Endothelial cell of umbilical vein (primary cell): ENCODE measurements at regions not wholly inside any gene's neighbourhood (a gene's known extent, or its start where the extent isn't known, plus 50 kb on each side); places are given as distances from the start of the nearest gene placed in this dataset.

Experiments
- BruUV-seq: library from RNA; stranded (reverse); fragments of 400-500 nt; replicated peaks from 2 replicates; lab custom pipeline; 2021; lab: Mats Ljungman, UMichigan
- CTCF ChIA-PET: fragments of 300-600, 350-600 bp; sonication (Branson Sonifier 250); formaldehyde crosslinking; loops from one replicate; lab custom pipeline; 2021; ENCODE audit warnings: antibody characterized with exemption, inconsistent platforms; lab: Charles Lee
- POLR2A ChIA-PET: fragments of 300-600, 350-600 bp; sonication (Branson Sonifier 250); formaldehyde crosslinking; loops from one replicate; lab custom pipeline; 2021; ENCODE audit warnings: antibody characterized with exemption, inconsistent platforms; lab: Charles Lee
- DNase-seq: peaks from one replicate; pipeline ENCODE4 v3.0.0-alpha.2; 2011; ENCODE audit warnings: low read depth, low spot score
- FAIRE-seq: peaks from 2 replicates; lab custom pipeline; 2011; peaks lifted over from hg19 to GRCh38; lab: Jason Lieb, UNC
- H2AFZ ChIP-seq: 2 replicates; pipeline ENCODE4 v1.6.0; 2012; ENCODE audit warnings: low read depth, low read length, control low read depth, inconsistent platforms
- H3K27ac ChIP-seq: 2 replicates; pipeline ENCODE4 v1.5.1; 2011; ENCODE audit warnings: low read depth, mild to moderate bottlenecking, control low read depth, low read length, moderate library complexity; ENCODE audit not compliant: insufficient read depth
- H3K27me3 ChIP-seq, 2 experiments: 2 replicates each; pipeline versions ENCODE4 v1.6.0 to v1.6.1; 2011; ENCODE audit warnings: low read length in 2 of 2, mixed read lengths in 1 of 2; ENCODE audit not compliant: control insufficient read depth in 2 of 2, insufficient read depth in 2 of 2
- H3K36me3 ChIP-seq, 2 experiments: 2 replicates in 1 of 2; 3 replicates in 1 of 2; pipeline ENCODE4 v1.5.1; 2011; ENCODE audit warnings: low read length in 2 of 2, mild to moderate bottlenecking in 1 of 2, moderate library complexity in 1 of 2; ENCODE audit not compliant: control insufficient read depth in 2 of 2, insufficient read depth in 2 of 2; ENCODE audit errors: extremely low read depth in 1 of 2
- H3K4me1 ChIP-seq: 3 replicates; pipeline ENCODE4 v1.5.1; 2011; ENCODE audit warnings: mild to moderate bottlenecking, low read length; ENCODE audit not compliant: control insufficient read depth, insufficient read depth; ENCODE audit errors: extremely low read depth
- H3K4me2 ChIP-seq: 2 replicates; pipeline ENCODE4 v1.6.1; 2011; ENCODE audit warnings: low read length, control low read depth, mixed read lengths; ENCODE audit not compliant: insufficient read depth
- H3K4me3 ChIP-seq, 3 experiments: fragments of 200-600 bp in 1 of 3; sonication (generic), shearing (Covaris generic) in 1 of 3; replicated peaks in 1 of 3; 2 replicates each; pipeline ENCODE4 v1.5.1; 2011 to 2016; ENCODE audit warnings: control low read depth in 3 of 3, low read length in 3 of 3, mild to moderate bottlenecking in 2 of 3, inconsistent platforms in 1 of 3, low read depth in 1 of 3, moderate library complexity in 1 of 3; ENCODE audit not compliant: insufficient read depth in 1 of 3
- H3K79me2 ChIP-seq: 2 replicates; pipeline ENCODE4 v1.6.0; 2012; ENCODE audit warnings: low read length, inconsistent platforms; ENCODE audit not compliant: control insufficient read depth, insufficient read depth
- H3K9ac ChIP-seq: replicated peaks from 2 replicates; pipeline ENCODE3; 2011; ENCODE audit warnings: low read length, control low read depth; ENCODE audit not compliant: insufficient read depth; ENCODE audit errors: extremely low read depth
- H3K9me1 ChIP-seq: replicated peaks from 3 replicates; pipeline ENCODE4 v1.6.0; 2011; ENCODE audit warnings: mild to moderate bottlenecking, low read length; ENCODE audit not compliant: control insufficient read depth, insufficient read depth; ENCODE audit errors: extremely low read depth
- H3K9me3 ChIP-seq: replicated peaks from 2 replicates; pipeline ENCODE4 v1.5.1; 2012; ENCODE audit warnings: low read length, inconsistent platforms; ENCODE audit not compliant: control insufficient read depth, insufficient read depth
- H4K20me1 ChIP-seq: replicated peaks from 2 replicates; pipeline ENCODE3; 2011; ENCODE audit warnings: mild to moderate bottlenecking, low read length; ENCODE audit not compliant: control insufficient read depth, insufficient read depth; ENCODE audit errors: extremely low read depth
- CTCF ChIP-seq, 2 donors: IDR thresholded peaks; 1 replicate in 1 of 2; 2 replicates in 1 of 2; pipeline ENCODE4 v1.5.1; 2011; ENCODE audit warnings: low read length in 2 of 2, mild to moderate bottlenecking in 2 of 2, moderate library complexity in 2 of 2, control low read depth in 1 of 2, inconsistent platforms in 1 of 2, low read depth in 1 of 2; ENCODE audit not compliant: insufficient read depth in 1 of 2; ENCODE audit errors: extremely low read depth in 1 of 2
- FOS ChIP-seq: IDR thresholded peaks from 2 replicates; pipeline ENCODE4 v1.6.1; 2011; ENCODE audit warnings: mild to moderate bottlenecking, low read length, moderate library complexity, borderline replicate concordance; ENCODE audit not compliant: insufficient read depth
- GATA2 ChIP-seq: IDR thresholded peaks from 2 replicates; pipeline ENCODE4 v1.7.0; 2011; ENCODE audit warnings: low read depth, mild to moderate bottlenecking, moderate library complexity, mixed read lengths, low read length; ENCODE audit not compliant: insufficient read length, insufficient read depth
- JUN ChIP-seq: IDR thresholded peaks from 2 replicates; pipeline ENCODE4 v1.6.1; 2011; ENCODE audit warnings: borderline replicate concordance, low read depth; ENCODE audit not compliant: insufficient read length, insufficient read depth
- POLR2A ChIP-seq: IDR thresholded peaks from 2 replicates; pipeline ENCODE4 v1.6.1; 2012; ENCODE audit warnings: low read depth, mild to moderate bottlenecking, control low read depth, low read length
- POLR2AphosphoS5 ChIP-seq: IDR thresholded peaks from 2 replicates; pipeline ENCODE4 v1.6.1; 2012; ENCODE audit warnings: low read depth, mild to moderate bottlenecking, control low read depth, low read length, moderate library complexity; ENCODE audit not compliant: insufficient read depth
- dilution Hi-C: fragments of 300-500 bp; cut with MboI; formaldehyde crosslinking; loops from one replicate; pipeline ENCODE4 v1.15.0; 2019; ENCODE audit warnings: low sequenced_read_pairs; ENCODE audit not compliant: extremely low pct_ligation_motif_present
- intact Hi-C: fragments of 100-400 bp; cut with micrococcal nuclease; formaldehyde crosslinking; loops from one replicate; pipeline ENCODE4 v1.10.0; 2022
- TF ChIP-seq, protein P1 (sequence below): IDR thresholded peaks from 2 replicates; pipeline ENCODE4 v1.6.1; 2011; ENCODE audit not compliant: insufficient read depth, insufficient read length

GRCh38 chr10:85003083-85003482 lies 674.7 kb downstream of the CCSER2 start:
- no peaks in the 10 kb centered on the region for H3K27me3 ChIP-seq
- H3K4me1 ChIP-seq = no peaks in the 10 kb centered on the region
- ChIA-PET CTCF (no interaction called here), POLR2A (no interaction called here)
- H3K79me2 ChIP-seq = no peaks in the 10 kb centered on the region
- no peak for TF ChIP-seq POLR2A
- no peak for TF ChIP-seq JUN
- no peak for TF ChIP-seq POLR2AphosphoS5
- TF ChIP-seq CTCF (IDR thresholded peaks at IDR 0.05; ENCODE audit: extremely low read depth in 1 of 2, insufficient read depth in 1 of 2, low read depth in 1 of 2, low read length in 2 of 2) = no peak
- TF ChIP-seq GATA2 = no peak
- no peaks in the 10 kb centered on the region for H3K9me1 ChIP-seq
- dilution Hi-C loops = no loop called here
- DNase-seq (no peak), FAIRE-seq (no peak)
- no peak overlapping the region for H3K4me3 ChIP-seq
- no peak overlapping the region for H2AFZ ChIP-seq
- no TSS peak for BruUV-seq
- H3K36me3 ChIP-seq = no peaks in the 10 kb centered on the region
- no peaks in the 10 kb centered on the region for H4K20me1 ChIP-seq
- no peak overlapping the region for H3K27ac ChIP-seq
- intact Hi-C loops = no loop called here
- no peak overlapping the region for H3K9ac ChIP-seq
- no peaks in the 10 kb centered on the region for H3K9me3 ChIP-seq
- no peak overlapping the region for H3K4me2 ChIP-seq

- TF ChIP-seq JUN (no peak), CTCF (IDR thresholded peaks at IDR 0.05; ENCODE audit: extremely low read depth in 1 of 2, insufficient read depth in 1 of 2, low read depth in 1 of 2, low read length in 2 of 2) (no peak), FOS (no peak)
- TF ChIP-seq, protein P1, sequence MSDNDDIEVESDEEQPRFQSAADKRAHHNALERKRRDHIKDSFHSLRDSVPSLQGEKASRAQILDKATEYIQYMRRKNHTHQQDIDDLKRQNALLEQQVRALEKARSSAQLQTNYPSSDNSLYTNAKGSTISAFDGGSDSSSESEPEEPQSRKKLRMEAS = no peak
- POLR2A ChIA-PET = no interaction called here
- Histone ChIP-seq H3K9me3 (no peaks in the 10 kb centered on the region), H2AFZ (no peak overlapping the region), H4K20me1 (no peaks in the 10 kb centered on the region), H3K27ac (no peak overlapping the region), H3K27me3 (no peaks in the 10 kb centered on the region), H3K4me1 (no peaks in the 10 kb centered on the region), H3K4me3 (no peak overlapping the region), H3K79me2 (no peaks in the 10 kb centered on the region), H3K36me3 (no peaks in the 10 kb centered on the region), H3K4me2 (no peak overlapping the region), H3K9me1 (no peaks in the 10 kb centered on the region), H3K9ac (no peak overlapping the region)
- intact Hi-C loops (no loop called here), dilution Hi-C loops (no loop called here)
- no peak for DNase-seq
- FAIRE-seq = no peak
- no TSS peak for BruUV-seq
- CTCF ChIA-PET = no interaction called here
These were observed 680.2 kb downstream of the CCSER2 start for GRCh38 chr10:85008488-85009184.
